SU-DHL-6 (cell line): ENCODE measurements at regions not wholly inside any gene's neighbourhood (a gene's known extent, or its start where the extent isn't known, plus 50 kb on each side); places are given as distances from the start of the nearest gene placed in this dataset.

Experiments
- EZH2phosphoT487 ChIP-seq: fragments of 200-600 bp; sonication (generic), shearing (Covaris generic); conservative IDR thresholded peaks from 2 replicates; pipeline ENCODE4 v1.6.1; 2018; ENCODE audit warnings: mild to moderate bottlenecking, antibody characterized with exemption, low read length, moderate library complexity, mixed read lengths
- TF ChIP-seq, protein P1 (sequence below): fragments of 200-600 bp; sonication (generic); IDR thresholded peaks from one replicate; pipeline ENCODE4 v1.5.1; 2017; ENCODE audit warnings: antibody characterized with exemption, mild to moderate bottlenecking, low read length, moderate library complexity; ENCODE audit not compliant: insufficient read depth, poor library complexity, severe bottlenecking

DNA sequence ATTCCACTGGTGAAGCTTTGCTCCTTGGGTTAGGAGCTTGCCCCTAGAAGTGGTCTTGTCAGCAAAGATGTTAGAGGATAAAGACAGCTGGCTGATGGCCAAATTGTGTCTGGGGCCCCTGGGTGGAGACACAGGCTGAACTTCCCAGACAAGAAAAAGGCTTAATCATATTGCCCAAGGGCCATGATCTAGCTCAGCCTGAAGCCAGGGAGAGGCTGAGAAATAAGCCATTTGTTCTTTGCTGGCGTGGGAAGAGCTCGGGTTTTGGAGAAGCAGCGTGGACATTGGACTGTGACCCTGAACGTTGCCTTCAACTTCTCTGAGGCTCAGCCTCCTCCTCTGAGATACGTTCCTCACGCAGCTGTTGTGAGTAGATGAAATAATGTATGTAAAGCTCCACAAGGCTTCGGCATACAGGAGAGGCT, 153.0 kb downstream of the ZFP36L2 start:
- TF ChIP-seq, protein P1, sequence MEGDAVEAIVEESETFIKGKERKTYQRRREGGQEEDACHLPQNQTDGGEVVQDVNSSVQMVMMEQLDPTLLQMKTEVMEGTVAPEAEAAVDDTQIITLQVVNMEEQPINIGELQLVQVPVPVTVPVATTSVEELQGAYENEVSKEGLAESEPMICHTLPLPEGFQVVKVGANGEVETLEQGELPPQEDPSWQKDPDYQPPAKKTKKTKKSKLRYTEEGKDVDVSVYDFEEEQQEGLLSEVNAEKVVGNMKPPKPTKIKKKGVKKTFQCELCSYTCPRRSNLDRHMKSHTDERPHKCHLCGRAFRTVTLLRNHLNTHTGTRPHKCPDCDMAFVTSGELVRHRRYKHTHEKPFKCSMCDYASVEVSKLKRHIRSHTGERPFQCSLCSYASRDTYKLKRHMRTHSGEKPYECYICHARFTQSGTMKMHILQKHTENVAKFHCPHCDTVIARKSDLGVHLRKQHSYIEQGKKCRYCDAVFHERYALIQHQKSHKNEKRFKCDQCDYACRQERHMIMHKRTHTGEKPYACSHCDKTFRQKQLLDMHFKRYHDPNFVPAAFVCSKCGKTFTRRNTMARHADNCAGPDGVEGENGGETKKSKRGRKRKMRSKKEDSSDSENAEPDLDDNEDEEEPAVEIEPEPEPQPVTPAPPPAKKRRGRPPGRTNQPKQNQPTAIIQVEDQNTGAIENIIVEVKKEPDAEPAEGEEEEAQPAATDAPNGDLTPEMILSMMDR, result no peak
- TF ChIP-seq EZH2phosphoT487, result no peak
